ENCODE measurements at regions not wholly inside any gene's neighbourhood (a gene's known extent, or its start where the extent isn't known, plus 50 kb on each side); places are given as distances from the start of the nearest gene placed in this dataset.

GRCh38 chr5:158270996-158271554 is 412.1 kb upstream of the CLINT1 start:
- TF ChIP-seq CTCF (IDR thresholded peaks at IDR 0.05) (no peak), POLR2AphosphoS5 (IDR thresholded peaks at IDR 0.05) (no peak), EP300 (IDR thresholded peaks at IDR 0.05) (no peak), POLR2A (IDR thresholded peaks at IDR 0.05; ENCODE audit: low read depth) (no peak)

All from esophagus muscularis mucosa (tissue), 4 donors.